GM19463 (cell line): ENCODE measurements at regions not wholly inside any gene's neighbourhood (a gene's known extent, or its start where the extent isn't known, plus 50 kb on each side); places are given as distances from the start of the nearest gene placed in this dataset.
A peak's percentile ranks its signal among the peaks of the same experiment; 100 is the strongest.

Experiments
- ATAC-seq: cut with Tn5 transposase; IDR thresholded peaks from one replicate; pipeline ENCODE4 v1.9.1; 2021; ENCODE audit warnings: mild to moderate bottlenecking, moderate library complexity; ENCODE audit not compliant: unreplicated experiment

DNA sequence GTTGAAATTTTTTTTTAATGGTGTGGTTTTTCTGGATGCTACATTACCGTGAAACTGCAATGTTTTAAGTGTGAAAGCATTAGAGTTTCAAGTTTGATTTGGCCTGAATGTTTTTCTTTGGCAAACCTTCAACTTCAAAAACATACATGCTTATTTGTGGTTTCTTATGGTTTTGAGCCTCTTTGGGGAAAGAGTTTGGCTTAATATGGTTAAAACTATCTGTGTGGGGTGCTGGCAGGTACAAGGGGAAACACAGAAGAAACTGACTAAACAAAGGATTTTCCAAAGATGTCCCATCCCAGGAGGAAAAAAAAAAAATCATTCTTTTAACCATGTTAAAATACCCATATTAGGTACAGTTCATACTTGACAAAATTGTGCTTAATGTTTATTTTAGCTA is 121.1 kb downstream of the HGF start:
- no peak for ATAC-seq

DNA sequence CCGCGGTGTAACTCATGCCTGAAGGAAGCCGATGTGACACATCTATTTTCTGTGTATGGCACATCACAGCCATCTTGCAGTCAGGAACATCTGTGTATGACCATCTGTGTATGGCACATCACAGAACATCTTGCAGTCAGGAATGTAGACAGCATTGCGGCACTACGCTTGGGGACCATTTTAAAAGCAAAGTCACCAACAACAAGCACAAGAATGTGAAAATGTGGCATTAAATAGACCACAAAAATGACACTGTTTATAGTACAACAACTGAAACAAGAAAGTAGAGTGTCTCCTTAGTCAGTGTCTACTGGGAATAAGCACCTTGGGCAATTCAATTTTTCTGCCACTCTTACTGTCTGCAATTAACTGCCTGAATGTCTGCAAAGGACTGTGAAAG is 124.4 kb downstream of the HGF start:
- no peak for ATAC-seq

DNA sequence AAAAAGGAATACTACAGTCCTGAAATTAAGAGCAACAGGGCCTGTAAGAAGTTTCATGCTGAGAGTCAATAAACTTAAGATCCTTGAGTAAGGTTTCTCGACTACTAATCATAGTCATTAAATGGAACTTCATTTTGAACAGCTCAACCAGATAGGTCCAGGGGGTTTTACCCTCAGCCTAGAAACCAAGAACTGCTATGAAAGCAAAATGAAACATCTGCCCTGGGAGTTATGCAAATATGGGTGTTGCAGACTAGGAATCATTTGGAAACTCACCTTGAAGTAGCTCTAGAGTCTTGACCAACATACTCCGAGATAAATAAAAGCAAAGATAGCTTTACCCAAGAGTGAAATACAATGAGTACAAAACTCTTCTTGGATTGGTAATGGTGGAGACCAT is 128.0 kb downstream of the HGF start:
- no peak for ATAC-seq

GRCh38 chr7:81638198-81638597 is 131.6 kb downstream of the HGF start:
- ATAC-seq = no peak

DNA sequence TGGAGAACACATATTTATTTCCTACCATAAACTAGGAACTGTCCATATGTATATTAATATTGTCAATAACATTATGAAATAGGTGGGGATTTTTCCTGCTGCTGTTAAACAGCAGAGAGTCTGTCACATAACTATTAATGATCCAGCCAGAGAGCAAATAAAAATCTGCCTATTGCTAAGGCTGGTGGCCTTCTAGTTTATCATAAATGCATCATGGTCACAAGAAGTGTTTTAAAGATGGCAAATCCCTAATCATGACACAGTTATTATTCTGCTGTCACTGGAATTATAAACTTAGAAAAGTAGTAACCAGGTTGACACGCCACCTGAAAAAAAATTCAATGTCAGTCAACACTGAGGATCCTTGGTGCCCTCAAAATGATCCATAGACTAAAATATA is 132.3 kb downstream of the HGF start:
- ATAC-seq = no peak

GRCh38 chr7:81632418-81632817 is 137.4 kb downstream of the HGF start:
- no peak for ATAC-seq

DNA sequence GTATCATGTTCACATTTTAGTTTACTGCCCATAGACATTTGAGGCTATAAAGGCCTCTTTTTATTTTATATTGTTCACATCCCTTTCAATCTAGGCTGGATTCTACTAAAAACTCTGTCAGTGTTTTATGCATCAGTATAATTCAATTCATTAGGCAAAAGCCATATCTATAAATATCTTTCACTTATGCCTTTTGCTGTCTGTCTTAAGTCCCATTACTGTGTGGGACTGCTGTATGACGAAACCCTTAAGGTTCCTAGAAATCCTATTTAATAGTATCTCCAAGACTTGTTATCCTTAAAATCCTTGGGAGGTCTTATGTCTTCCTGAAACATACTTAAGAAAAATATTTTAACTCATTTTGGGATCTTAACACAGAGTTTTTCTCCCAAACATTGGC is 139.2 kb downstream of the HGF start:
- ATAC-seq = no peak

GRCh38 chr7:81629702-81630101 is 140.1 kb downstream of the HGF start:
- ATAC-seq = no peak

- no peak for ATAC-seq
Measured at GRCh38 chr7:81628951-81629350, 140.9 kb downstream of the HGF start.

DNA sequence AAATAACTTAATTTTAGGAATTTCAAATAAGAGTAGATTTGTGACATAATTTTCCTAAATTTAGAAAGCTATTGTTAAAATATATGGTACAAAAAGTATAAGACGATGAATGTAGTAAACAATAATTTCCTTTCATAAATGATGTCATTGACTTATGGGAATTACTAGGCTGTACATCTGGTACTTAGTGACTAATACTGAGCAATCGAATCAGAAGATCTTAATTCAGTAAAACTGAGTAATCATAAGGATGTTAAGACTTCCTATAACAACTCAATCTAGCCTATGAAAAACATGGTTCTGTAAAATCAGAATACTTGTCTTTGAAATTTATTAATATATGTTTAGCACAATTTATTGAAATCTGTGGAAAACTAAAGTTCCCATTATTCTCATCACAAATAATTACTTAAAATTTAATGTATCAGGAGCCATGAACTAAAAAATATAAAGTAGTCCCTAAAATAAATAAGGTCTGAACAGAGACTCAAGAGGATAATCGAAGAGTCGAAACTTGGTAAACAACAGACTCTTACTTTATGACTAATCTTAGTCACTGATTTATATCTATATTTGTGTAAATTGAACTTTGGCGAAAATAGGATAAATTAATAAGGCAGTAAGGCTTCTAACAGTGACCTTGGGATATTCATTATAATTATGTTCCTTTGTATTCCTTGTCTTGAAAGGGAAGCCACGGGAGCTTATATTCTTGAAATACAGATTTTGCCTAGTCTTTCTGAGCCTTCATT is 142.1 kb downstream of the HGF start:
- no peak for ATAC-seq

DNA sequence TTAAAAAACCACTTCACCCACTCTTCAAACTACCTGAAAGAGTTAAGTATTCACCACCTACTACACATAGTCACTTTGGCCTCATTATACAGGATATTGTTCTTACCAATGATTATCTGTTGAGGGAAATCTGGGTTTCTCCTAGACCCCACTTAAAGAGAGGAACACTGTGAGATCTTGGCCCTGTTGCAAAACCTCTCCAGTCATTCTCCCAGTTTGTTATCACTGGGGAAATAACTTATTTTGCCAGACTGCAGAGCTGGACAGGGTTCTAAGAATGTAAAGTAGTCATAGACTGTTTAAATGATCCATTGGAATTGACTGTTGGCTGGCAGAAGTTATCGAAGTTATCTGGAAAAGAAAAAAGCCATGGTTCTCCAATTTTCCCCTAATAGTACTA is 143.8 kb downstream of the HGF start:
- no peak for ATAC-seq

- ATAC-seq = no peak
Measured at GRCh38 chr7:81624650-81625631, 144.9 kb downstream of the HGF start.

GRCh38 chr7:81624021-81624592 is 145.7 kb downstream of the HGF start:
- no peak for ATAC-seq

DNA sequence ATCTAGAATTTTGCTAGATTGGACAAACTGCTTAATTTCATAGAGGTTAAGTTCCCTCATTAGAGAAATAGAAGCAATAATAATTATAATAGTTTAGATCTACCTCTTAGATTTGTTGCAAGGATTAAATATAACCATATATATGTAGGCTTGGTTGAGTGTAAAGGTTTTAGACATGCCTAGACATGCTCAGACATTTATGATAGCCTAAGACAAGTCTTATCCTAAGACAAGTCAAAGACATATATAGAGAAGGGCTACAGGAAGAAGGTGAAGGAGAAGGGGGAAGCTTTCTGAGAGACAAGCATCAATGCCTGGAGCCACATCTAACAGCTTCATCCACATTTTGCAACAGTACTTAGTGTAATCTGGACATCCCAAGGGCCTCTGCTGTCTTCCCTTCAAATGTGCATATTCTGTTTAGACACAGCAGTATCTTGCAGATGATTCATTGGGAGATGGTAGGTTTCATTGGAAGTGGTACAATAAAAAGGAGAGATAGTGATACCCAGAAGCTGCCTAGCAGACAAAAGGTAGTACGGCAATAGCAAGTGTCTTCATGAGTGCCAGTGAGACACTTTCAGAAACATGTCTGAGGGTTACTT is 146.5 kb downstream of the HGF start:
- ATAC-seq = no peak

- no peak for ATAC-seq
Measured at GRCh38 chr7:81621893-81622292, 148.0 kb downstream of the HGF start.

GRCh38 chr7:81618396-81619014 is 151.3 kb downstream of the HGF start:
- no peak for ATAC-seq

- ATAC-seq = peak; percentile 68
Measured at GRCh38 chr7:81616951-81617350, 152.9 kb downstream of the HGF start.

DNA sequence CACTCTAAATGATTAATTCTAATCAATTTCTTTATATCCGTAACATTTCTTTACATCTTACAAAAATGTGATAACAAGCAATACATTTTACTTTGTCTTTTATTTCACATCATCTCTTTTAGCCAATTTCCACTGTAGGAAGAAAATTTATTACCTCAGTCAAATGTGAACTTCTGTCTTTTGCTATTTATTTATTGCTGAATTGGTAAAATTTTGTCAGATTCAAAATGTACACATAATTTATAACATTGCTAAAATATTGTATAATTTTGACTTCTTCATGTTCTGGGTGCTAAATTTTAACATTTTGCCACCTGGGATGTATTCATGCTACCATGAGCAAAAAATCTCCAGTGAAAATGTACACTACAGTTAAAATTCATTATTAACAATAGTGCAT is 158.0 kb downstream of the HGF start:
- ATAC-seq = no peak

- ATAC-seq = no peak
Measured at GRCh38 chr7:81611040-81611439, 158.8 kb downstream of the HGF start.

DNA sequence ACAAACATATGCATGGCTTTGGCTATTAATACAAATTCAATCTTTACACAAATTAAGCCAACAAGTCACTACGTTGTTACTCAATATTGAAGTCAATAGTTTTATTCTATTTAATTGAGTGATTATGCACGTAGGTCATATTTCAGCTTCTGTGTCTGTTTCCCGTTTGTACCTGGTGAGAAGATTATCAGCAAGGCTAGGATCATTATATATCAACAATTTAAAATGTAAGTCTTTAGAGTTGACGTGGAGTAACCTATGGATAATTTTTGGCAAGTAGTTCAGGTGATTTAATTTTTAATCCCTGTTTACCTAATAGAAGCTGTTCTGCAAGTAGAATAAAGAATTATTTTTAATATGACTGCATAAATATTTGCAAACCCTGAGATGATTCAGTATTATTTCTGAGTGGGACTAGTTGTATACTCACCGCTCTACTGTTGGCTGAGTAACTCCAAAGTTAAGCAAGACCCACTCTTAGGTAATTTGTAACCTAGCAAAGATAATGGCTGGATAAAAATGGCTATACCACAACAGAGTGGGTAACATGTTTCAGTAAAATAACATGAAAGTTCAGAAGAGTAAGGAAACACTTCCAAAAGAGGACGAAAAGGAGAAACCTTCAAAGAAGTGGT is 161.0 kb downstream of the HGF start:
- no peak for ATAC-seq
